ENCODE measurements at regions not wholly inside any gene's neighbourhood (a gene's known extent, or its start where the extent isn't known, plus 50 kb on each side); places are given as distances from the start of the nearest gene placed in this dataset.

- Histone ChIP-seq H3K36me3 (replicated peaks; ENCODE audit: insufficient read depth, low read depth) (no peaks in the 10 kb centered on the region), H3K9me3 (ENCODE audit: low read depth) (no peaks in the 10 kb centered on the region), H3K4me3 (no peak overlapping the region), H2AFZ (no peak overlapping the region), H3K79me2 (no peaks in the 10 kb centered on the region), H4K20me1 (ENCODE audit: insufficient read depth, poor library complexity, severe bottlenecking) (no peaks in the 10 kb centered on the region), H3K9me2 (replicated peaks; ENCODE audit: insufficient read depth) (no peaks in the 10 kb centered on the region), H3K4me1 (ENCODE audit: insufficient read depth) (no peaks in the 10 kb centered on the region), H3K4me2 (no peak overlapping the region), H3K27ac (no peak overlapping the region), H3K27me3 (no peaks in the 10 kb centered on the region)
- DNase-seq (ENCODE audit: low spot score): no peak
- WGBS (ENCODE audit: low lambda C conversion rate, missing lambda C conversion rate): 83% methylated on average over 5 of the region's 5 CpGs
- TF ChIP-seq EZH2phosphoT487 (IDR thresholded peaks at IDR 0.05; ENCODE audit: low read depth, severe bottlenecking, unreplicated experiment): no peak
- TF ChIP-seq EZH2 (IDR thresholded peaks at IDR 0.05; ENCODE audit: borderline replicate concordance): no peak
Measured at GRCh38 chr4:143768007-143768591, 67.6 kb upstream of the FREM3 start.

- WGBS (ENCODE audit: low lambda C conversion rate, missing lambda C conversion rate): 82% methylated on average over 3 of the region's 3 CpGs
- no peak overlapping the region for H3K4me2 ChIP-seq
- no peaks in the 10 kb centered on the region for H3K27me3 ChIP-seq
- H4K20me1 ChIP-seq (ENCODE audit: insufficient read depth, poor library complexity, severe bottlenecking): no peaks in the 10 kb centered on the region
- no peak overlapping the region for H2AFZ ChIP-seq
- no peak overlapping the region for H3K27ac ChIP-seq
- H3K9me2 ChIP-seq (replicated peaks; ENCODE audit: insufficient read depth): no peaks in the 10 kb centered on the region
- H3K4me3 ChIP-seq: no peak overlapping the region
- no peaks in the 10 kb centered on the region for H3K9me3 ChIP-seq (ENCODE audit: low read depth)
- no peak for DNase-seq (ENCODE audit: low spot score)
- H3K4me1 ChIP-seq (ENCODE audit: insufficient read depth): no peaks in the 10 kb centered on the region
- H3K79me2 ChIP-seq: no peaks in the 10 kb centered on the region
- H3K36me3 ChIP-seq (replicated peaks; ENCODE audit: insufficient read depth, low read depth): no peaks in the 10 kb centered on the region
- TF ChIP-seq EZH2 (IDR thresholded peaks at IDR 0.05; ENCODE audit: borderline replicate concordance) (no peak), CTCF (IDR thresholded peaks at IDR 0.05; ENCODE audit: poor library complexity) (no peak), EZH2phosphoT487 (IDR thresholded peaks at IDR 0.05; ENCODE audit: low read depth, severe bottlenecking, unreplicated experiment) (no peak)
Measured at GRCh38 chr4:143763587-143763986, 63.1 kb upstream of the FREM3 start.

GRCh38 chr4:143762511-143762910 is 62.0 kb upstream of the FREM3 start:
- Histone ChIP-seq H2AFZ (no peak overlapping the region), H3K27ac (no peak overlapping the region), H3K9me2 (replicated peaks; ENCODE audit: insufficient read depth) (no peaks in the 10 kb centered on the region), H3K9me3 (ENCODE audit: low read depth) (no peaks in the 10 kb centered on the region), H3K27me3 (no peaks in the 10 kb centered on the region), H3K4me2 (no peak overlapping the region), H3K79me2 (no peaks in the 10 kb centered on the region), H3K4me3 (no peak overlapping the region), H4K20me1 (ENCODE audit: insufficient read depth, poor library complexity, severe bottlenecking) (no peaks in the 10 kb centered on the region), H3K36me3 (replicated peaks; ENCODE audit: insufficient read depth, low read depth) (no peaks in the 10 kb centered on the region), H3K4me1 (ENCODE audit: insufficient read depth) (no peaks in the 10 kb centered on the region)
- no peak for DNase-seq (ENCODE audit: low spot score)
- TF ChIP-seq EZH2 (IDR thresholded peaks at IDR 0.05; ENCODE audit: borderline replicate concordance): no peak
- no peak for TF ChIP-seq EZH2phosphoT487 (IDR thresholded peaks at IDR 0.05; ENCODE audit: low read depth, severe bottlenecking, unreplicated experiment)
- no peak for TF ChIP-seq CTCF (IDR thresholded peaks at IDR 0.05; ENCODE audit: poor library complexity)
- 82% methylated on average over 2 of the region's 2 CpGs for WGBS (ENCODE audit: low lambda C conversion rate, missing lambda C conversion rate)
